ENCODE measurements at regions not wholly inside any gene's neighbourhood (a gene's known extent, or its start where the extent isn't known, plus 50 kb on each side); places are given as distances from the start of the nearest gene placed in this dataset.

- H3K4me3 Mint-ChIP-seq: no peak overlapping the region
- POLR2A ChIA-PET: no interaction called here
These were observed 203.4 kb downstream of the ZNF648 start for GRCh38 chr1:181858135-181858534.

More at GRCh38 chr1:181858135-181858534, 203.4 kb downstream of the ZNF648 start:
- Mint-ChIP-seq H3K36me3 (ENCODE audit: low read depth) (no peaks in the 10 kb centered on the region), H3K27ac (no peak overlapping the region), H3K4me1 (ENCODE audit: low read depth) (no peaks in the 10 kb centered on the region), H3K9me3 (peaks cover 4% of the 10 kb centered on the region), H3K27me3 (peaks cover 6% of the 10 kb centered on the region)
- ATAC-seq (ENCODE audit: poor library complexity) (no peak), DNase-seq (no peak)
- H3K27ac ChIP-seq (ENCODE audit: low read depth in 1 of 2, low read length in 2 of 2): no peak overlapping the region
- no peaks in the 10 kb centered on the region for H3K9me3 ChIP-seq (ENCODE audit: control insufficient read depth in 1 of 2, insufficient read depth in 1 of 2, low read length in 2 of 2)
- H3K36me3 ChIP-seq (ENCODE audit: insufficient read depth, low read length): no peaks in the 10 kb centered on the region
- CTCF ChIA-PET: no interaction called here
- intact Hi-C loops (cut with DNase I, micrococcal nuclease): no loop called here
- H3K4me3 ChIP-seq (ENCODE audit: low read length): no peak overlapping the region
- TF ChIP-seq CTCF (IDR thresholded peaks at IDR 0.05): no peak
- no peaks in the 10 kb centered on the region for H3K27me3 ChIP-seq (ENCODE audit: control insufficient read depth in 1 of 2, insufficient read depth in 2 of 2, low read length in 2 of 2)
- H3K4me1 ChIP-seq (ENCODE audit: insufficient read depth, low read length): no peaks in the 10 kb centered on the region
